Natural killer cell (primary cell): ENCODE measurements at regions not wholly inside any gene's neighbourhood (a gene's known extent, or its start where the extent isn't known, plus 50 kb on each side); places are given as distances from the start of the nearest gene placed in this dataset.
"Not testable (repeated sequence)": the region's sequence is repeated elsewhere in the genome, so short reads cannot be mapped to it uniquely, and the experiment has no call there.

Experiments used
- ATAC-seq, 3 donors: fragments of 150-1000 bp in 2 of 3; fragments of 200-7000 bp in 1 of 3; cut with Tn5 transposase; 1 replicate in 1 of 3; 2 replicates in 2 of 3; pipeline ENCODE4 v1.10.0; 2021; ENCODE audit warnings: mild to moderate bottlenecking in 2 of 3, moderate library complexity in 2 of 3
- DNase-seq, 2 donors: peaks; one replicate each; pipeline versions ENCODE4 v3.0.0 to v3.0.0-alpha.2; 2013 to 2021; ENCODE audit warnings: mixed read lengths in 1 of 2
- H3K27ac ChIP-seq: one replicate; pipeline ENCODE4 v1.5.1; 2013; ENCODE audit warnings: mild to moderate bottlenecking, low read length
- H3K27me3 ChIP-seq: one replicate; pipeline ENCODE4 v1.6.1; 2013; ENCODE audit warnings: low read length; ENCODE audit not compliant: control insufficient read depth, insufficient read depth
- H3K36me3 ChIP-seq: one replicate; pipeline ENCODE4 v1.6.1; 2013; ENCODE audit warnings: low read length; ENCODE audit not compliant: control insufficient read depth, insufficient read depth
- H3K4me1 ChIP-seq: one replicate; pipeline ENCODE4 v1.6.1; 2013; ENCODE audit warnings: low read length; ENCODE audit not compliant: control insufficient read depth, insufficient read depth
- H3K4me3 ChIP-seq: one replicate; pipeline ENCODE4 v1.5.1; 2013; ENCODE audit warnings: low read length
- H3K9me3 ChIP-seq: one replicate; pipeline ENCODE4 v1.6.1; 2013; ENCODE audit warnings: low read length; ENCODE audit not compliant: control insufficient read depth, insufficient read depth
- H3K27ac Mint-ChIP-seq, 2 donors: one replicate each; pipeline ENCODE4 v1.8.0; 2022; ENCODE audit warnings: mild to moderate bottlenecking in 2 of 2, mixed read lengths in 2 of 2, moderate library complexity in 1 of 2
- H3K27me3 Mint-ChIP-seq, 2 donors: one replicate each; pipeline ENCODE4 v1.8.0; 2022; ENCODE audit warnings: low read depth in 2 of 2, mixed read lengths in 2 of 2
- H3K36me3 Mint-ChIP-seq: one replicate; pipeline ENCODE4 v1.8.0; 2022; ENCODE audit warnings: mixed read lengths
- H3K4me1 Mint-ChIP-seq, 2 donors: one replicate each; pipeline ENCODE4 v1.8.0; 2022; ENCODE audit warnings: mixed read lengths in 2 of 2
- H3K4me3 Mint-ChIP-seq: one replicate; pipeline ENCODE4 v1.8.0; 2022; ENCODE audit warnings: mild to moderate bottlenecking, moderate library complexity, mixed read lengths
- H3K9me3 Mint-ChIP-seq, 2 donors: one replicate each; pipeline ENCODE4 v1.8.0; 2022; ENCODE audit warnings: mixed read lengths in 2 of 2
- CTCF ChIP-seq: fragments of 200-600 bp; IDR thresholded peaks from one replicate; pipeline ENCODE4 v1.8.0; 2022; ENCODE audit warnings: antibody characterized with exemption
- WGBS: methylation state at CpG from one replicate; pipeline ENCODE4 v1.1.7; 2013; ENCODE audit warnings: missing lambda C conversion rate; ENCODE audit not compliant: insufficient coverage; 5-methylcytosine and 5-hydroxymethylcytosine counted together
- intact Hi-C: fragments of 100-400 bp; cut with micrococcal nuclease; formaldehyde crosslinking; loops from one replicate; pipeline ENCODE4 v1.14.2; 2022

- H3K9me3 ChIP-seq: no peaks in the 10 kb centered on the region
- Mint-ChIP-seq H3K4me1 (no peaks in the 10 kb centered on the region), H3K27ac (no peak overlapping the region), H3K27me3 (peaks cover 11 to 69% of the 10 kb centered on the region in 2 donors), H3K36me3 (no peaks in the 10 kb centered on the region), H3K9me3 (no peaks in the 10 kb centered on the region), H3K4me3 (no peak overlapping the region)
- ATAC-seq (no peak), DNase-seq (no peak)
- no peak overlapping the region for H3K27ac ChIP-seq
- H3K27me3 ChIP-seq: no peaks in the 10 kb centered on the region
- intact Hi-C loops: no loop called here
- WGBS: 86% methylated on average over 1 of the region's 1 CpG
- no peaks in the 10 kb centered on the region for H3K36me3 ChIP-seq
- no peaks in the 10 kb centered on the region for H3K4me1 ChIP-seq
- no peak for TF ChIP-seq CTCF
- no peak overlapping the region for H3K4me3 ChIP-seq
Measured at GRCh38 chr15:59894835-59895234, 109.3 kb upstream of the FOXB1 start.

GRCh38 chr15:59892985-59893384 lies 111.1 kb upstream of the FOXB1 start:
- H3K27me3 ChIP-seq: no peaks in the 10 kb centered on the region
- H3K9me3 Mint-ChIP-seq: no peaks in the 10 kb centered on the region
- no peak overlapping the region for H3K4me3 ChIP-seq
- no peaks in the 10 kb centered on the region for H3K4me1 Mint-ChIP-seq
- TF ChIP-seq CTCF: no peak
- H3K9me3 ChIP-seq: no peaks in the 10 kb centered on the region
- H3K4me1 ChIP-seq: no peaks in the 10 kb centered on the region
- no peak overlapping the region for H3K4me3 Mint-ChIP-seq
- intact Hi-C loops: no loop called here
- ATAC-seq (no peak), DNase-seq (no peak)
- peaks cover 12 to 61% of the 10 kb centered on the region in 2 donors for H3K27me3 Mint-ChIP-seq
- H3K36me3 ChIP-seq: no peaks in the 10 kb centered on the region
- no peaks in the 10 kb centered on the region for H3K36me3 Mint-ChIP-seq
- 71% methylated on average over 1 of the region's 1 CpG for WGBS
- no peak overlapping the region for H3K27ac Mint-ChIP-seq
- H3K27ac ChIP-seq: no peak overlapping the region

GRCh38 chr15:59887870-59888269 lies 116.2 kb upstream of the FOXB1 start:
- H3K36me3 Mint-ChIP-seq, H3K36me3 ChIP-seq, H3K27me3 ChIP-seq, H3K4me3 Mint-ChIP-seq, DNase-seq, intact Hi-C loops, H3K9me3 ChIP-seq, H3K27ac ChIP-seq, H3K4me3 ChIP-seq, H3K4me1 Mint-ChIP-seq, H3K27ac Mint-ChIP-seq, H3K9me3 Mint-ChIP-seq, ATAC-seq, H3K4me1 ChIP-seq: not testable (repeated sequence)
- H3K27me3 Mint-ChIP-seq: peaks cover 18 to 55% of the 10 kb centered on the region in 2 donors
- WGBS: 100% methylated on average over 1 of the region's 1 CpG

- intact Hi-C loops: no loop called here
- no peak overlapping the region for H3K27ac Mint-ChIP-seq
- Histone ChIP-seq H3K9me3 (no peaks in the 10 kb centered on the region), H3K27me3 (no peaks in the 10 kb centered on the region), H3K4me1 (no peaks in the 10 kb centered on the region), H3K36me3 (no peaks in the 10 kb centered on the region), H3K27ac (no peak overlapping the region), H3K4me3 (no peak overlapping the region)
- H3K4me3 Mint-ChIP-seq: no peak overlapping the region
- 72% methylated on average over 3 of the region's 4 CpGs for WGBS
- H3K36me3 Mint-ChIP-seq: no peaks in the 10 kb centered on the region
- TF ChIP-seq CTCF: no peak
- ATAC-seq: no peak
- peaks cover 0 to 2% of the 10 kb centered on the region in 2 donors for H3K9me3 Mint-ChIP-seq
- no peak for DNase-seq
- no peaks in the 10 kb centered on the region for H3K4me1 Mint-ChIP-seq
- H3K27me3 Mint-ChIP-seq: peaks cover 19 to 60% of the 10 kb centered on the region in 2 donors
Measured at GRCh38 chr15:59887211-59887610, 116.9 kb upstream of the FOXB1 start.
